ENCODE measurements at regions not wholly inside any gene's neighbourhood (a gene's known extent, or its start where the extent isn't known, plus 50 kb on each side); places are given as distances from the start of the nearest gene placed in this dataset.

DNA sequence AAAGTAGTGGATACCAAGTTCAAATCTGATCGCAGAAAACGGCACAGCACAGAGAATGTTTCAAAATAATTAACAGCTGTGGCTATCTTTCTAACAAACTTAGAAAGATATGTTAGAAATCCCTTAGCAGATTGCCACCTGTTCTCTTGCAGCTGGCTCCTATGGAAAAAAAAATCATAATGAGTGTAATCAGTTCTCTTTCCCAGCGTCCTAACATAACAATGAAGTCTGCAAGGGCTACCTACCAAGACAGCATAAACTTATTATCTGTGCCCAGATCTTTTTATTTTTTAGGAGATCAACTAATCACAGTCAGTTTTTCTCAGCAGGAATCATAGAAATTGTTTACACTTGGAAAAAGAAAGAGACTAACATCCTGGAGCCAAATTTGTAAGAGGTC is 358.6 kb upstream of the FOXG1 start:
- Histone ChIP-seq H3K27me3 (no peaks in the 10 kb centered on the region), H3K9ac (no peak overlapping the region), H4K20me1 (no peaks in the 10 kb centered on the region), H3K4me3 (no peak overlapping the region), H3K9me3 (replicated peaks in 1 of 11) (no peaks in the 10 kb centered on the region), H3K4me1 (no peaks in the 10 kb centered on the region), H3K27ac (no peak overlapping the region), H3K36me3 (no peaks in the 10 kb centered on the region), H3K4me2 (no peak overlapping the region)
- TF ChIP-seq Cebpa-rat (IDR thresholded peaks at IDR 0.05) = no peak

DNA sequence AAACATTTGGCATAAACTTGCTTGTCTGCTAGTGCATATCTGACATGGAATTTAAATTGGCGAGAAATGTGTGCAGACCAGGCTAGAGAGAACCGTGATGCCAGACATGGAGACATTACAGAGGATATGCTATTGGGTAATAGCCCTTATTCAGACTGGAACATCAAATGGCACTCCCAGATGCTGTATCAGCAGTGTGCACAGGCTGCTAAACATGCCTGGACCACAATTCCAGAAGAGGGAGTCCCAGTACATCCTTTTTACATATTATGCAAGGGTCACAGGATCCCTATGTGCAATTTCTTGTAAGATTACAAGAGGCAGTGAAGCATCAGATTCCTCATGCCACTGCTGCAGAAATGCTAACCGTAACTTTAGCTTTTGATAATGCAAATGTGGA is 354.5 kb upstream of the FOXG1 start:
- H3K4me1 ChIP-seq = no peaks in the 10 kb centered on the region
- no peak overlapping the region for H3K4me2 ChIP-seq
- H3K27me3 ChIP-seq = no peaks in the 10 kb centered on the region
- H3K36me3 ChIP-seq = no peaks in the 10 kb centered on the region
- H3K9me3 ChIP-seq (replicated peaks in 1 of 11) = 0 out of 22 replicates have a peak, but pooled peaks cover 0 to 3% (median 0%) of the 10 kb centered on the region in 11 experiments
- H3K27ac ChIP-seq = no peak overlapping the region
- H3K4me3 ChIP-seq = no peak overlapping the region
- H4K20me1 ChIP-seq = no peaks in the 10 kb centered on the region
- no peak overlapping the region for H3K9ac ChIP-seq
- no peak for TF ChIP-seq Cebpa-rat (IDR thresholded peaks at IDR 0.05)

DNA sequence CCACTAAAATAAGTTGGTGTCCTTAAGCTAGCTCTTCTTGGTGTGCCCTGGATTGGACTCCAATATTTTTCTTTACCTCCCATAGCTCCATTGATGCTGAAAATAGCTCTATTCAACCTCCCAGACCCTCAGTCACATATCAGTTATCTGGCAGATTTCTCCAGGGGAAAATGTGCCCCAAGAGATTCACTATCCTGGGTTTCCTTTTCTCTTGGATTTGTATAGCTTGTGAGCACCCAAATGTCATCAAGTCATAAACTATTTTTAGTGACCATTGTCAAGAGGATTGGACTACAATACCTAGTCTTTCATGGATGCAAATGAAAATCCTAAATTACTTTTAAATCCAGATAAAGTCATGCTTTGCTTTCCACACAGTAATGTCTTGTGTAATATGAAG is 339.6 kb upstream of the FOXG1 start:
- peaks cover 0 to 11% (median 0%) of the 10 kb centered on the region in 11 experiments; a peak in 5 of 22 replicates for H3K9me3 ChIP-seq (replicated peaks in 1 of 11)
- H3K9ac ChIP-seq = no peak overlapping the region
- no peak overlapping the region for H3K4me2 ChIP-seq
- H3K4me3 ChIP-seq = no peak overlapping the region
- H3K36me3 ChIP-seq = no peaks in the 10 kb centered on the region
- H3K4me1 ChIP-seq = no peaks in the 10 kb centered on the region
- H4K20me1 ChIP-seq = no peaks in the 10 kb centered on the region
- TF ChIP-seq Cebpa-rat (IDR thresholded peaks at IDR 0.05) = no peak
- no peaks in the 10 kb centered on the region for H3K27me3 ChIP-seq
- H3K27ac ChIP-seq = no peak overlapping the region

DNA sequence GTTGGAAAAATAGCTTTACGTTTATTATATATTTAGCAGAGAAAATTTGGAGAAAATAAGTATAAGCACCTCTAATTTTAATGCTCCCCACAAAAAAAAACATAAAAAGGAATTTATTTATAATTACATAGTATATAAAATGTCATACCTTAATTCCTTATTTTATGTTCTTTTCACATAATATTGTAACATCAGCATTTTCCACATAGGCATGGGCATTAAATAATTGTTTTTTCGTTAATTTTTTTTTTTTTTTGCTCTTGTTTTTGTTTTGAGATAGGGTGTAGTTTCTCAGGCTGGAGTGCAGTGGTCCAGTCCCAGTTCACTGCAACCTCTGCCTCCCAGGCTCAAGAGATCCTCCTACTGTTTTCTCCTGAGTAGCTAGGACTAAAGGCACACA is 329.8 kb upstream of the FOXG1 start:
- Histone ChIP-seq H3K27ac (no peak overlapping the region), H3K4me2 (no peak overlapping the region), H3K9me3 (replicated peaks in 1 of 11) (peaks cover 0 to 8% (median 0%) of the 10 kb centered on the region in 11 experiments; a peak in 1 of 22 replicates), H3K36me3 (no peaks in the 10 kb centered on the region), H3K4me1 (no peaks in the 10 kb centered on the region), H4K20me1 (no peaks in the 10 kb centered on the region), H3K9ac (no peak overlapping the region), H3K27me3 (no peaks in the 10 kb centered on the region), H3K4me3 (no peak overlapping the region)
- no peak for TF ChIP-seq Cebpa-rat (IDR thresholded peaks at IDR 0.05)

DNA sequence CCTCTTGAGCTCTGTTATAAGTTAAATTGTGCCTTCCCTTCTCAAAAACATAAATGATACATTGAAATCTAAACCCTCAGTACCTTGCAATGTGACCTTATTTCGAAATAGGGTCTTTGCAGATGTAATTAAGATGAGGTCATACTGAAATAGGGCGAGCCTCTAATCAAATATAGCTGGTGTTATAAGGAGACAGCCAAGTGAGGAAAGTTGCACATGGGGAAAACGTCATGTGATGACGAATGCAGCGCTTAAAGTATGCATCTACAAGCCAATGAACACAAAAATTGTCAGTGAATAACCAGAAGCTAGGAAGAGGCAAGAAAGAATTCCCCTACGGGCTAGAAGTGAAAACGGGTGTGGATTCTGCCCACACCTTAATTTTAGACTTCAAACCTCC is 305.2 kb upstream of the FOXG1 start:
- no peak overlapping the region for H3K4me3 ChIP-seq
- H3K4me1 ChIP-seq = 0 out of 20 replicates have a peak, but pooled peaks cover 0 to 3% (median 0%) of the 10 kb centered on the region in 10 experiments
- no peaks in the 10 kb centered on the region for H4K20me1 ChIP-seq
- no peak overlapping the region for H3K27ac ChIP-seq
- TF ChIP-seq Cebpa-rat (IDR thresholded peaks at IDR 0.05) = no peak
- peaks cover 0 to 8% (median 0%) of the 10 kb centered on the region in 11 experiments; a peak in 3 of 22 replicates for H3K9me3 ChIP-seq (replicated peaks in 1 of 11)
- H3K27me3 ChIP-seq = no peaks in the 10 kb centered on the region
- H3K9ac ChIP-seq = no peak overlapping the region
- H3K36me3 ChIP-seq = no peaks in the 10 kb centered on the region
- no peak overlapping the region for H3K4me2 ChIP-seq

DNA sequence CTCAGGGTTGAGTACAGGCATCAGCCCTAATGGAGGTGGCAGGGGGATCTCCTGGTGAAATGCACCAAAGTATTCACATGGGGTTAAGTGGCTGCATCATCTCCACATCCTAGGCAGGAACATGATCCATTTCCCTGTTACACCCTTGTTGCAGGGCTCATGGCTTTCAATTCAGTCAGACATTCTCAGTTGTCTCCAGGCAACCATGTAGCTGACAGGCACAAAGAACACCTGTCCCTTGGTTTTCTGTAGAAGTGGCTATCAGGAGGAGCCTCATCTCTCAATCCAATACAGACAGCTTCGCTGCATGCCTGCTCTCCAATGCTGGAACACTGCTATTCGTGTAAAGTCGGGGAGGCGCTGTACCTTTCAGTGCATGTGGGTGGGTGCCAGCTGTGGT is 299.0 kb upstream of the FOXG1 start:
- H4K20me1 ChIP-seq = no peaks in the 10 kb centered on the region
- no peak overlapping the region for H3K27ac ChIP-seq
- no peak overlapping the region for H3K9ac ChIP-seq
- H3K4me2 ChIP-seq = no peak overlapping the region
- no peak overlapping the region for H3K4me3 ChIP-seq
- H3K4me1 ChIP-seq = 0 out of 20 replicates have a peak, but pooled peaks cover 0 to 3% (median 0%) of the 10 kb centered on the region in 10 experiments
- no peaks in the 10 kb centered on the region for H3K27me3 ChIP-seq
- H3K36me3 ChIP-seq = no peaks in the 10 kb centered on the region
- TF ChIP-seq Cebpa-rat (IDR thresholded peaks at IDR 0.05) = no peak
- H3K9me3 ChIP-seq (replicated peaks in 1 of 11) = peaks cover 0 to 18% (median 10%) of the 10 kb centered on the region in 11 experiments; a peak in 11 of 22 replicates

DNA sequence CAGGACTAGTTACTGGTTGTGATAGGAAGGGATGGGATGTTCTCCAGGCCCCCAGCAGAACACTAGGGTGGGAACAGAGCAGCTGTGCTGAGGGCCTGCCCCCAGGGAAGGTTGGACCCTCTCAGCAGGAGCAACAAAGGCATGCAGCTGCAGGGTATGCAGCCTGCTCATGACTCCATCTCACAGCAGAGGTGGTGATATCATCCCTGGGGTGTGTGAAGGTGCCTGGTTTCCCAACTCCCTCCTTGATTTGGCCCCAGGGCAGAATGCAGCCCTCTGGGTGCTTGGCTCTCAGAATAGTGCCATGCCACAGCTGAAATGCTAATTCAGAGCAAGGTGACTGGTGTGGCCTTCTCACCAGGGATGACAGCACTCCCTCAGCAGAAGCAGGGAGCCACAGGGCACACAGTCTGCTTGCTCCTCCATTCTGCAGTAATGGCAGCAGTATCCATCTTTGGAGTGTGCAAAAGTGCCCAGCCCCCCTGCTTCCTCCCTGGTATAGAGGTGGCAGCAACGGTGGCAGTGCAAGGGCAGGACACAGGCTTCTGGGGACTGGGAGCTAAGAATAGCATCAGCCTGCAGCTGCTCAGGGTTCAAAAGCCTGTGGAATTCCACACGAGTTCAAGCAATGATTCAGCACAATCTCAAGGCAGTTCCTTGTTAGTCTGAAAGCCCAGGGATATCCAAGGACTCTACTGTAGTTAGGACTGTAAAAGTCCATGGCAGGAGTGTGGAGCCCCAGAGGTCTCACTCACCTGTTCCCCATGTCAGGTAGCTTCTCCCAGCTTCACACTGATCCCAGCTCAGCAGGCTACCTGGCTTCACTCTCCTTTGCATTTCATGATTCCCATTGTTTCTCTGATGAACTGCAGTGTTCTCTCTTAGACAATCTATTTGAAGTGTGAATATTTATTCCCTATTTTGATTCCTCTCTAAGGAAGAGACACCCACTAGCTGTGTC is 298.1 kb upstream of the FOXG1 start:
- H3K9ac ChIP-seq = no peak overlapping the region
- no peak for TF ChIP-seq Cebpa-rat (IDR thresholded peaks at IDR 0.05)
- no peak overlapping the region for H3K4me3 ChIP-seq
- H3K27me3 ChIP-seq = no peaks in the 10 kb centered on the region
- no peaks in the 10 kb centered on the region for H3K36me3 ChIP-seq
- no peak overlapping the region for H3K27ac ChIP-seq
- H4K20me1 ChIP-seq = no peaks in the 10 kb centered on the region
- peaks cover 0 to 18% (median 10%) of the 10 kb centered on the region in 11 experiments; a peak in 11 of 22 replicates for H3K9me3 ChIP-seq (replicated peaks in 1 of 11)
- no peak overlapping the region for H3K4me2 ChIP-seq
- H3K4me1 ChIP-seq = 0 out of 20 replicates have a peak, but pooled peaks cover 0 to 2% (median 0%) of the 10 kb centered on the region in 10 experiments

DNA sequence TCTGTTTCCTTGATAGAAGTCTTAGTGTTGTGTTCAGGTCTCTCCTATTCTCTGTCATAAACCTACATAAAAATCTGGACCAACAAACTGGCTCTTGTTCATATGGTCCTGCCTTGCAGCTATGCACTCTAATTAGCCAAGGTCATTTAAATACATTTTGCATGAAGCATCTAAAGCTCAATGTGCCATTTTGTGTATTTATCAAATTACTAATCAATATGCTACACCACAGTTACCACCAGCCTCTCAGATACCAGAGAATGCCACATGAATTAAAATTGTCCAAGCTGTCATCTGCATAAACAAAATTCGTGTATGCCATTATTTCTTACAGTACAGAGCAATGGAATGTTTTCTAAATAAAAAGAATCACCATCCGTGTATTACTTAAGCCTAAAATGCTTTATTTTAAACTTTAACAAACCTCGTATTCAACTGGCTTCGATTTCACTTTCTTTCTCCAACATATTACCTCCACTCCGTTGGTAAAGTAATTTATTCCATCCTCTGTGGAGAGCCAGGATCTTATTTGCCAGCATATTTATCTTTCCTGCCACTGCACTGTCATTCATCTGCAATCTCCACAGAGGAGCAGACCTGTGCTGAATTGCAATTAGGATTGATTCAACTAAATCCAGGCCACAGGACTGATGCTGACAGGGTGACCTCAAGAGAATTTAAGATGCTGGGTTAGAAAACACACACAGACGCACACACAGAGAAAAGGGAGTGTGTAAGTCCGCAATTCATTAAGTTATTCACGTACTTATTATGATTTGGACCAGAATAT is 284.1 kb upstream of the FOXG1 start:
- Histone ChIP-seq H4K20me1 (no peaks in the 10 kb centered on the region), H3K27ac (0 out of 22 replicates have a peak overlapping the region, but pooled peaks of 1 of the 11 experiments have one; percentile 8)

DNA sequence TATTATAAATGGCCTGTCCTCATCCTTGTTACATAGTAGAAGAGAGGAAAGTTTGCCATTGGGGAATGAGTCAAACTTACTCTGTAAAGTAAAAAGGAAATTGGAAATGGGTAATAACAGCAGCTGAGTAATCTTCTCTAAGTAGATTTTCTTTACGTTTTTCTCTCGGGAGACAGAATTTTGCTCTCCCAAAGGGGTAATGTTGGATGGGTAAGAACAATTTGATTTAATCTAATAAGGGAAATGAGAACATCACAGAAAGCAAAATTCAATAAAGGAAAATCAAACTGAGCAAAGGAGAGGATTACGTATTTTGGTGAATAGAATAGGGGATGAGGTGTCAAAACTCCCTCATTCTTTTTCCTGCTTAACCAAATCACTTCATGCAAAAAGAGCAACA is 283.1 kb upstream of the FOXG1 start:
- Histone ChIP-seq H3K36me3 (no peaks in the 10 kb centered on the region), H3K27me3 (no peaks in the 10 kb centered on the region), H3K27ac (no peak overlapping the region), H3K4me2 (0 out of 22 replicates have a peak overlapping the region, but pooled peaks of 3 of the 11 experiments have one; percentile 2 to 17 (median 12)), H3K9ac (no peak overlapping the region), H4K20me1 (no peaks in the 10 kb centered on the region), H3K9me3 (replicated peaks in 1 of 11) (no peaks in the 10 kb centered on the region), H3K4me3 (no peak overlapping the region), H3K4me1 (peaks cover 0 to 12% (median 5%) of the 10 kb centered on the region in 10 experiments; a peak in 10 of 20 replicates)
- TF ChIP-seq Cebpa-rat (IDR thresholded peaks at IDR 0.05) = no peak

More for the DNA sequence above, 284.1 kb upstream of the FOXG1 start:
- H3K9me3 ChIP-seq (replicated peaks in 1 of 11) = no peaks in the 10 kb centered on the region
- TF ChIP-seq Cebpa-rat (IDR thresholded peaks at IDR 0.05) = no peak
- H3K9ac ChIP-seq = no peak overlapping the region
- peaks cover 0 to 12% (median 5%) of the 10 kb centered on the region in 10 experiments; a peak in 10 of 20 replicates for H3K4me1 ChIP-seq
- H3K4me2 ChIP-seq = peak overlapping the region in 5 of 11 experiments; percentile 8 to 30 (median 17); a peak in 5 of 22 replicates
- no peaks in the 10 kb centered on the region for H3K36me3 ChIP-seq
- H3K4me3 ChIP-seq = no peak overlapping the region
- H3K27me3 ChIP-seq = no peaks in the 10 kb centered on the region
